ENCODE measurements at regions not wholly inside any gene's neighbourhood (a gene's known extent, or its start where the extent isn't known, plus 50 kb on each side); places are given as distances from the start of the nearest gene placed in this dataset.
A peak's percentile ranks its signal among the peaks of the same experiment; 100 is the strongest.

- intact Hi-C loops (cut with micrococcal nuclease), result loop anchor here (10.0 kb wide), 1 partner anchor 1624 kb away; no protein-coding TSS in a partner anchor
- no peaks in the 10 kb centered on the region for H4K20me1 ChIP-seq (ENCODE audit: insufficient read depth)
- H3K27me3 ChIP-seq (ENCODE audit: insufficient read depth, low read length), result no peaks in the 10 kb centered on the region
- H2AFZ ChIP-seq (ENCODE audit: low read depth, low read length, poor library complexity, severe bottlenecking), result no peak overlapping the region
- H3K9me2 ChIP-seq (ENCODE audit: insufficient read depth), result no peaks in the 10 kb centered on the region
- RAD21 ChIA-PET (ENCODE audit: low non-redundant PET in 1 of 2, low total read pairs in 2 of 2, uncharacterized antibody in 2 of 2, unreplicated experiment in 2 of 2), result no interaction called here
- H3K9ac ChIP-seq (ENCODE audit: low read length), result no peak overlapping the region
- H3K4me3 ChIP-seq (replicated peaks in 1 of 2; ENCODE audit: low read depth in 1 of 2, low read length in 2 of 2), result no peak overlapping the region
- H3K9me3 ChIP-seq (ENCODE audit: control insufficient read depth in 1 of 2, insufficient read depth in 1 of 2, low read depth in 1 of 2, low read length in 2 of 2), result no peaks in the 10 kb centered on the region
- H3K27ac ChIP-seq (ENCODE audit: low read depth, low read length), result no peak overlapping the region
- BruUV-seq (replicated peaks), result no TSS peak
- H3K4me2 ChIP-seq (ENCODE audit: low read length), result no peak overlapping the region
- CTCF ChIA-PET, result no interaction called here
- ATAC-seq (peak; percentile 64), DNase-seq (ENCODE audit: low read depth, low spot score) (peak; percentile 1)
- H3K79me2 ChIP-seq (ENCODE audit: insufficient read depth, low read length), result no peaks in the 10 kb centered on the region
- no peaks in the 10 kb centered on the region for H3K4me1 ChIP-seq (ENCODE audit: control insufficient read depth in 1 of 2, insufficient read depth in 2 of 2, low read length in 2 of 2)
- POLR2A ChIA-PET, result no interaction called here
- no peaks in the 10 kb centered on the region for H3K36me3 ChIP-seq (ENCODE audit: control insufficient read depth in 1 of 2, insufficient read depth in 2 of 2, low read length in 2 of 2)
- TF ChIP-seq ATF3 (IDR thresholded peaks at IDR 0.05), result no peak
- TF ChIP-seq, protein P1, sequence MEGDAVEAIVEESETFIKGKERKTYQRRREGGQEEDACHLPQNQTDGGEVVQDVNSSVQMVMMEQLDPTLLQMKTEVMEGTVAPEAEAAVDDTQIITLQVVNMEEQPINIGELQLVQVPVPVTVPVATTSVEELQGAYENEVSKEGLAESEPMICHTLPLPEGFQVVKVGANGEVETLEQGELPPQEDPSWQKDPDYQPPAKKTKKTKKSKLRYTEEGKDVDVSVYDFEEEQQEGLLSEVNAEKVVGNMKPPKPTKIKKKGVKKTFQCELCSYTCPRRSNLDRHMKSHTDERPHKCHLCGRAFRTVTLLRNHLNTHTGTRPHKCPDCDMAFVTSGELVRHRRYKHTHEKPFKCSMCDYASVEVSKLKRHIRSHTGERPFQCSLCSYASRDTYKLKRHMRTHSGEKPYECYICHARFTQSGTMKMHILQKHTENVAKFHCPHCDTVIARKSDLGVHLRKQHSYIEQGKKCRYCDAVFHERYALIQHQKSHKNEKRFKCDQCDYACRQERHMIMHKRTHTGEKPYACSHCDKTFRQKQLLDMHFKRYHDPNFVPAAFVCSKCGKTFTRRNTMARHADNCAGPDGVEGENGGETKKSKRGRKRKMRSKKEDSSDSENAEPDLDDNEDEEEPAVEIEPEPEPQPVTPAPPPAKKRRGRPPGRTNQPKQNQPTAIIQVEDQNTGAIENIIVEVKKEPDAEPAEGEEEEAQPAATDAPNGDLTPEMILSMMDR (IDR thresholded peaks at IDR 0.05 in 2 of 3, conservative IDR thresholded peaks at IDR 0.05 in 1 of 3; ENCODE audit: borderline replicate concordance in 1 of 3, insufficient read depth in 1 of 3, low read depth in 2 of 3, low read length in 2 of 3), result 0 out of 6 replicates have a peak, but pooled peaks of 2 of the 3 experiments have one; percentile 4 to 12
These were observed 1495.8 kb upstream of the TMEFF2 start for GRCh38 chr2:193690572-193690971.

DNA sequence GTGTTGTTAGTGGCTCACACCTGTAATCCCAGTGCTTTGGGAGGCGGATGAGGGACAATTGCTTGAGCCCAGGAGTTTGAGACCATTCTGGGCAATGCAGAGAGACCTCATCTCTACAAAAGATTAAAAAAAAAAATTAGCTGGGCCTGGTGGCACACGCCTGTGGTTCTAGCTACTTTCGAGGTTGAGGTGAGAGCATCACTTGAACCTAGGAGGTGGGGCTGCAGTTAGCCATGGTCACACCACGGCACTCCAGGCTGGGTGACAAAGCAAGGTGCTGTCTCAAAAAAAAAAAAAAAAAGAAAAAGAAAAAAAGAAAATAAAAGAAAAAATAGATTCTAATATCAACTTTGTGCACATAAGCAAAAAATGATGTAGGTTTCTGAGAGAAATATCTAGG lies 1492.5 kb upstream of the TMEFF2 start:
- no peaks in the 10 kb centered on the region for H3K4me1 ChIP-seq (ENCODE audit: control insufficient read depth in 1 of 2, insufficient read depth in 2 of 2, low read length in 2 of 2)
- H3K27ac ChIP-seq (ENCODE audit: low read depth, low read length), result no peak overlapping the region
- intact Hi-C loops (cut with micrococcal nuclease), result no loop called here
- H3K36me3 ChIP-seq (ENCODE audit: control insufficient read depth in 1 of 2, insufficient read depth in 2 of 2, low read length in 2 of 2), result no peaks in the 10 kb centered on the region
- no TSS peak for BruUV-seq (replicated peaks)
- no peak for DNase-seq (ENCODE audit: low read depth, low spot score)
- H4K20me1 ChIP-seq (ENCODE audit: insufficient read depth), result no peaks in the 10 kb centered on the region
- H3K79me2 ChIP-seq (ENCODE audit: insufficient read depth, low read length), result no peaks in the 10 kb centered on the region
- no peak overlapping the region for H3K4me2 ChIP-seq (ENCODE audit: low read length)
- TF ChIP-seq SRF (IDR thresholded peaks at IDR 0.05; ENCODE audit: low read depth), result no peak
- no peak for TF ChIP-seq ZNF274 (IDR thresholded peaks at IDR 0.05; ENCODE audit: low read depth, low read length)
- TF ChIP-seq ZFX (IDR thresholded peaks at IDR 0.05), result no peak
- TF ChIP-seq ATF3 (IDR thresholded peaks at IDR 0.05), result no peak
- no peak for TF ChIP-seq CEBPB (IDR thresholded peaks at IDR 0.05; ENCODE audit: low read depth)
- TF ChIP-seq FOSL1 (IDR thresholded peaks at IDR 0.05; ENCODE audit: low read depth), result no peak
- POLR2A ChIA-PET, result no interaction called here
- no peak overlapping the region for H3K4me3 ChIP-seq (replicated peaks in 1 of 2; ENCODE audit: low read depth in 1 of 2, low read length in 2 of 2)
- H2AFZ ChIP-seq (ENCODE audit: low read depth, low read length, poor library complexity, severe bottlenecking), result no peak overlapping the region
- H3K9me3 ChIP-seq (ENCODE audit: control insufficient read depth in 1 of 2, insufficient read depth in 1 of 2, low read depth in 1 of 2, low read length in 2 of 2), result no peaks in the 10 kb centered on the region
- RAD21 ChIA-PET (ENCODE audit: low non-redundant PET in 1 of 2, low total read pairs in 2 of 2, uncharacterized antibody in 2 of 2, unreplicated experiment in 2 of 2), result no interaction called here
- no peaks in the 10 kb centered on the region for H3K9me2 ChIP-seq (ENCODE audit: insufficient read depth)
- no peak overlapping the region for H3K9ac ChIP-seq (ENCODE audit: low read length)
- CTCF ChIA-PET, result interaction anchor here (1.0 kb wide), 1 partner anchor 8 kb away, joined by 3 read pairs; no protein-coding TSS in a partner anchor
- H3K27me3 ChIP-seq (ENCODE audit: insufficient read depth, low read length), result no peaks in the 10 kb centered on the region
- ATAC-seq, result no peak

Data from HCT116 (cell line).